ENCODE measurements at regions not wholly inside any gene's neighbourhood (a gene's known extent, or its start where the extent isn't known, plus 50 kb on each side); places are given as distances from the start of the nearest gene placed in this dataset.
"Not testable (repeated sequence)": the region's sequence is repeated elsewhere in the genome, so short reads cannot be mapped to it uniquely, and the experiment has no call there.

GRCh38 chr4:167985565-167985964, 106.8 kb upstream of the ANXA10 start:
- no peaks in the 10 kb centered on the region for H3K36me3 Mint-ChIP-seq
- H3K27ac Mint-ChIP-seq, result no peak overlapping the region
- Histone ChIP-seq H3K79me2 (ENCODE audit: low read depth) (no peaks in the 10 kb centered on the region), H2AFZ (replicated peaks) (no peak overlapping the region), H3K9ac (no peak overlapping the region), H3F3A (ENCODE audit: low read depth) (no peaks in the 10 kb centered on the region), H3K27me3 (no peaks in the 10 kb centered on the region), H3K4me3 (no peak overlapping the region), H3K4me1 (no peaks in the 10 kb centered on the region), H3K9me3 (ENCODE audit: low read depth) (no peaks in the 10 kb centered on the region), H4K20me1 (ENCODE audit: low read depth) (no peaks in the 10 kb centered on the region), H3K27ac (no peak overlapping the region), H3K4me2 (no peak overlapping the region), H3K36me3 (no peaks in the 10 kb centered on the region)
- H3K4me1 Mint-ChIP-seq, result no peaks in the 10 kb centered on the region
- no peak for DNase-seq (ENCODE audit: low spot score)
- H3K9me3 Mint-ChIP-seq, result peaks cover 3% of the 10 kb centered on the region
- H3K27me3 Mint-ChIP-seq (ENCODE audit: insufficient read depth, low read depth), result peaks cover 2% of the 10 kb centered on the region
- no peak for TF ChIP-seq CTCF (IDR thresholded peaks at IDR 0.05)
- TF ChIP-seq EZH2 (IDR thresholded peaks at IDR 0.05), result no peak
- no peak for TF ChIP-seq EZH2phosphoT487 (IDR thresholded peaks at IDR 0.05)
- no peak overlapping the region for H3K4me3 Mint-ChIP-seq

- H2AFZ ChIP-seq (replicated peaks), result no peak overlapping the region
- no peak overlapping the region for H3K9ac ChIP-seq
- no peak for TF ChIP-seq EZH2phosphoT487 (IDR thresholded peaks at IDR 0.05)
- no peak for TF ChIP-seq EZH2 (IDR thresholded peaks at IDR 0.05)
- no peak for TF ChIP-seq CTCF (IDR thresholded peaks at IDR 0.05)
- no peaks in the 10 kb centered on the region for H3K36me3 ChIP-seq
- H3K27ac ChIP-seq, result no peak overlapping the region
- H4K20me1 ChIP-seq (ENCODE audit: low read depth), result no peaks in the 10 kb centered on the region
- Mint-ChIP-seq H3K4me1 (no peaks in the 10 kb centered on the region), H3K27ac (no peak overlapping the region), H3K36me3 (no peaks in the 10 kb centered on the region), H3K4me3 (no peak overlapping the region), H3K27me3 (ENCODE audit: insufficient read depth, low read depth) (peaks cover 2% of the 10 kb centered on the region), H3K9me3 (peaks cover 3% of the 10 kb centered on the region)
- H3K4me2 ChIP-seq, result no peak overlapping the region
- no peak overlapping the region for H3K4me3 ChIP-seq
- no peak for DNase-seq (ENCODE audit: low spot score)
- H3K4me1 ChIP-seq, result no peaks in the 10 kb centered on the region
- no peaks in the 10 kb centered on the region for H3K27me3 ChIP-seq
- no peaks in the 10 kb centered on the region for H3K9me3 ChIP-seq (ENCODE audit: low read depth)
- H3K79me2 ChIP-seq (ENCODE audit: low read depth), result no peaks in the 10 kb centered on the region
- H3F3A ChIP-seq (ENCODE audit: low read depth), result no peaks in the 10 kb centered on the region
These were observed 106.3 kb upstream of the ANXA10 start for GRCh38 chr4:167986044-167986443.

- H3K9me3 Mint-ChIP-seq, result peaks cover 3% of the 10 kb centered on the region
- H3K4me2 ChIP-seq, result no peak overlapping the region
- H2AFZ ChIP-seq (replicated peaks), result no peak overlapping the region
- H3K36me3 ChIP-seq, result no peaks in the 10 kb centered on the region
- H3K27ac ChIP-seq, result no peak overlapping the region
- H3K27me3 Mint-ChIP-seq (ENCODE audit: insufficient read depth, low read depth), result no peaks in the 10 kb centered on the region
- no peaks in the 10 kb centered on the region for H3K4me1 Mint-ChIP-seq
- TF ChIP-seq EZH2 (IDR thresholded peaks at IDR 0.05) (no peak), CTCF (IDR thresholded peaks at IDR 0.05) (no peak), EZH2phosphoT487 (IDR thresholded peaks at IDR 0.05) (no peak)
- DNase-seq (ENCODE audit: low spot score), result no peak
- H3K79me2 ChIP-seq (ENCODE audit: low read depth), result no peaks in the 10 kb centered on the region
- H4K20me1 ChIP-seq (ENCODE audit: low read depth), result no peaks in the 10 kb centered on the region
- no peak overlapping the region for H3K4me3 Mint-ChIP-seq
- no peaks in the 10 kb centered on the region for H3K27me3 ChIP-seq
- H3K27ac Mint-ChIP-seq, result no peak overlapping the region
- H3F3A ChIP-seq (ENCODE audit: low read depth), result no peaks in the 10 kb centered on the region
- no peaks in the 10 kb centered on the region for H3K4me1 ChIP-seq
- H3K9me3 ChIP-seq (ENCODE audit: low read depth), result no peaks in the 10 kb centered on the region
- no peak overlapping the region for H3K4me3 ChIP-seq
- no peaks in the 10 kb centered on the region for H3K36me3 Mint-ChIP-seq
- no peak overlapping the region for H3K9ac ChIP-seq
These were observed 105.1 kb upstream of the ANXA10 start for GRCh38 chr4:167987285-167987684.

- no peaks in the 10 kb centered on the region for H3K27me3 ChIP-seq
- no peak for TF ChIP-seq CTCF (IDR thresholded peaks at IDR 0.05)
- no peak for TF ChIP-seq EZH2 (IDR thresholded peaks at IDR 0.05)
- no peak for TF ChIP-seq EZH2phosphoT487 (IDR thresholded peaks at IDR 0.05)
- no peaks in the 10 kb centered on the region for H3F3A ChIP-seq (ENCODE audit: low read depth)
- H2AFZ ChIP-seq (replicated peaks), result no peak overlapping the region
- Mint-ChIP-seq H3K4me1 (no peaks in the 10 kb centered on the region), H3K36me3 (no peaks in the 10 kb centered on the region), H3K9me3 (no peaks in the 10 kb centered on the region), H3K27ac (no peak overlapping the region), H3K4me3 (no peak overlapping the region), H3K27me3 (ENCODE audit: insufficient read depth, low read depth) (no peaks in the 10 kb centered on the region)
- H3K4me3 ChIP-seq, result no peak overlapping the region
- H3K9me3 ChIP-seq (ENCODE audit: low read depth), result no peaks in the 10 kb centered on the region
- no peak overlapping the region for H3K27ac ChIP-seq
- H4K20me1 ChIP-seq (ENCODE audit: low read depth), result no peaks in the 10 kb centered on the region
- no peak overlapping the region for H3K9ac ChIP-seq
- no peaks in the 10 kb centered on the region for H3K36me3 ChIP-seq
- no peaks in the 10 kb centered on the region for H3K79me2 ChIP-seq (ENCODE audit: low read depth)
- no peak overlapping the region for H3K4me2 ChIP-seq
- no peak for DNase-seq (ENCODE audit: low spot score)
- H3K4me1 ChIP-seq, result no peaks in the 10 kb centered on the region
These were observed 102.5 kb upstream of the ANXA10 start for GRCh38 chr4:167989815-167990214.

GRCh38 chr4:168008112-168008511, 84.2 kb upstream of the ANXA10 start:
- H3K4me2 ChIP-seq; H3K9me3 ChIP-seq (ENCODE audit: low read depth); H3K79me2 ChIP-seq (ENCODE audit: low read depth); H3K27me3 Mint-ChIP-seq (ENCODE audit: insufficient read depth, low read depth); H3K4me1 ChIP-seq; H4K20me1 ChIP-seq (ENCODE audit: low read depth); DNase-seq (ENCODE audit: low spot score); H3K36me3 Mint-ChIP-seq; H3K27ac Mint-ChIP-seq; H3K4me1 Mint-ChIP-seq; H3F3A ChIP-seq (ENCODE audit: low read depth); H3K27ac ChIP-seq; H3K4me3 Mint-ChIP-seq; H2AFZ ChIP-seq (replicated peaks); H3K9ac ChIP-seq; H3K27me3 ChIP-seq; H3K36me3 ChIP-seq; H3K4me3 ChIP-seq; H3K9me3 Mint-ChIP-seq: not testable (repeated sequence)

Data from neural progenitor cell (in vitro differentiated cells).